PC-9 (cell line): ENCODE measurements at regions not wholly inside any gene's neighbourhood (a gene's known extent, or its start where the extent isn't known, plus 50 kb on each side); places are given as distances from the start of the nearest gene placed in this dataset.

Experiments used
- BruUV-seq: library from RNA; stranded (reverse); fragments of 400-500 nt; replicated peaks from 2 replicates; lab custom pipeline; 2021; lab: Mats Ljungman, UMichigan
- CTCF ChIA-PET: fragments of 300-600 bp; sonication (Branson Sonifier 250); formaldehyde crosslinking; loops from one replicate; lab custom pipeline; 2022; ENCODE audit warnings: antibody characterized with exemption; lab: Charles Lee
- POLR2A ChIA-PET: fragments of 300-600 bp; sonication (Branson Sonifier 250); formaldehyde crosslinking; loops from one replicate; lab custom pipeline; 2022; ENCODE audit warnings: antibody characterized with exemption; ENCODE audit not compliant: unreplicated experiment; lab: Charles Lee
- DNase-seq, 2 experiments: peaks; one replicate each; pipeline versions ENCODE4 v3.0.0 to v3.0.0-alpha.2; 2015 to 2022; ENCODE audit warnings: mixed read lengths in 1 of 2
- H2AFZ ChIP-seq: fragments of 200-600 bp; sonication (generic); 2 replicates; pipeline ENCODE4 v1.8.1; 2017; ENCODE audit warnings: antibody characterized with exemption
- H3F3A ChIP-seq: fragments of 200-600 bp; sonication (generic); 2 replicates; pipeline ENCODE4 v1.8.1; 2017; ENCODE audit warnings: antibody characterized with exemption, mild to moderate bottlenecking, low read depth; ENCODE audit not compliant: insufficient read depth
- H3K27ac ChIP-seq: fragments of 200-600 bp; sonication (generic); 2 replicates; pipeline ENCODE4 v1.6.1; 2016; ENCODE audit warnings: mixed run types
- H3K27me3 ChIP-seq: fragments of 200-600 bp; sonication (generic); 2 replicates; pipeline ENCODE4 v1.6.1; 2016; ENCODE audit warnings: low read depth, mixed run types; ENCODE audit not compliant: insufficient read depth
- H3K36me3 ChIP-seq: fragments of 200-600 bp; sonication (generic); 2 replicates; pipeline ENCODE4 v1.6.1; 2016; ENCODE audit warnings: low read depth, mixed run types
- H3K4me1 ChIP-seq: fragments of 200-600 bp; sonication (generic); replicated peaks from 2 replicates; pipeline ENCODE4 v1.6.1; 2016; ENCODE audit warnings: mixed run types; ENCODE audit not compliant: insufficient read depth
- H3K4me2 ChIP-seq: fragments of 200-600 bp; sonication (generic); 2 replicates; pipeline ENCODE4 v1.6.1; 2017; ENCODE audit warnings: mixed run types
- H3K4me3 ChIP-seq: fragments of 200-600 bp; sonication (generic); 2 replicates; pipeline ENCODE4 v1.6.1; 2016; ENCODE audit warnings: mixed run types
- H3K79me2 ChIP-seq: fragments of 200-600 bp; sonication (generic); 2 replicates; pipeline ENCODE4 v1.6.1; 2017; ENCODE audit warnings: low read depth, mixed run types
- H3K9me2 ChIP-seq: fragments of 200-600 bp; sonication (generic); 2 replicates; pipeline ENCODE4 v1.8.1; 2017; ENCODE audit warnings: mild to moderate bottlenecking; ENCODE audit not compliant: insufficient read depth
- H3K9me3 ChIP-seq: fragments of 200-600 bp; sonication (generic); 2 replicates; pipeline ENCODE4 v1.8.1; 2016; ENCODE audit warnings: low read depth; ENCODE audit not compliant: insufficient read depth
- H4K20me1 ChIP-seq: fragments of 200-600 bp; sonication (generic); 2 replicates; pipeline ENCODE4 v1.8.1; 2017; ENCODE audit not compliant: insufficient read depth
- EZH2 ChIP-seq: fragments of 200-600 bp; sonication (generic); IDR thresholded peaks from 2 replicates; pipeline ENCODE4 v1.8.0; 2017; ENCODE audit warnings: antibody characterized with exemption, low read depth
- intact Hi-C: fragments of 100-400 bp; cut with micrococcal nuclease; formaldehyde crosslinking; loops from one replicate; pipeline ENCODE4 v1.10.0; 2022; ENCODE audit not compliant: unreplicated experiment
- TF ChIP-seq, protein P1 (sequence below): fragments of 200-600 bp; sonication (generic); conservative IDR thresholded peaks from 2 replicates; pipeline ENCODE4 v1.6.1; 2017; ENCODE audit warnings: mixed run types, antibody characterized with exemption, mild to moderate bottlenecking, moderate library complexity

DNA sequence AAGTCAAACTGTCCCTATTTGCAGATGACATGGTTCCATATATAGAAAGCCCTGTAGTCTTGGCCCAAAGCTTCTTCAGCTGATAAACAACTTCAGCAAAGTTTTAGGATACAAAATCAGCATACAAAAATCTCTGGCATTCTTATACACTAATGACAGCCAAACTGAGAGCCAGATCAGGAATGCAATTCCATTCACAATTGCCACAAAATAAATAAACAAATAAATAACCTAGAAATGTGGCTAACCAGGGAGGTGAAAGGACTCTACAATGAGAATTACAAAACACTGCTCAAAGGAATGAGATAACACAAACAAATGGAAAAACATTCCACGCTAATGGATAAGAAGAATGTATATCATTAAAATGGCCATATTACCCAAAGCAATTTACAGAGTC lies 52.9 kb upstream of the CXCL8 start:
- TF ChIP-seq EZH2, result no peak
- TF ChIP-seq, protein P1, sequence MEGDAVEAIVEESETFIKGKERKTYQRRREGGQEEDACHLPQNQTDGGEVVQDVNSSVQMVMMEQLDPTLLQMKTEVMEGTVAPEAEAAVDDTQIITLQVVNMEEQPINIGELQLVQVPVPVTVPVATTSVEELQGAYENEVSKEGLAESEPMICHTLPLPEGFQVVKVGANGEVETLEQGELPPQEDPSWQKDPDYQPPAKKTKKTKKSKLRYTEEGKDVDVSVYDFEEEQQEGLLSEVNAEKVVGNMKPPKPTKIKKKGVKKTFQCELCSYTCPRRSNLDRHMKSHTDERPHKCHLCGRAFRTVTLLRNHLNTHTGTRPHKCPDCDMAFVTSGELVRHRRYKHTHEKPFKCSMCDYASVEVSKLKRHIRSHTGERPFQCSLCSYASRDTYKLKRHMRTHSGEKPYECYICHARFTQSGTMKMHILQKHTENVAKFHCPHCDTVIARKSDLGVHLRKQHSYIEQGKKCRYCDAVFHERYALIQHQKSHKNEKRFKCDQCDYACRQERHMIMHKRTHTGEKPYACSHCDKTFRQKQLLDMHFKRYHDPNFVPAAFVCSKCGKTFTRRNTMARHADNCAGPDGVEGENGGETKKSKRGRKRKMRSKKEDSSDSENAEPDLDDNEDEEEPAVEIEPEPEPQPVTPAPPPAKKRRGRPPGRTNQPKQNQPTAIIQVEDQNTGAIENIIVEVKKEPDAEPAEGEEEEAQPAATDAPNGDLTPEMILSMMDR, result no peak
- BruUV-seq, result no TSS peak
- intact Hi-C loops, result no loop called here
- Histone ChIP-seq H3K4me3 (no peak overlapping the region), H4K20me1 (no peaks in the 10 kb centered on the region), H3K27me3 (no peaks in the 10 kb centered on the region), H3K9me2 (no peaks in the 10 kb centered on the region), H3K79me2 (no peaks in the 10 kb centered on the region), H3K4me2 (no peak overlapping the region), H3K36me3 (no peaks in the 10 kb centered on the region), H3K27ac (no peak overlapping the region), H2AFZ (no peak overlapping the region), H3K4me1 (no peaks in the 10 kb centered on the region; the same call in 1 of the 2 replicates), H3F3A (no peaks in the 10 kb centered on the region), H3K9me3 (no peaks in the 10 kb centered on the region)
- CTCF ChIA-PET, result interaction anchor here (0.9 kb wide), 1 partner anchor 191 kb away, joined by 13 read pairs; no protein-coding TSS in a partner anchor
- no peak for DNase-seq
- POLR2A ChIA-PET, result no interaction called here

DNA sequence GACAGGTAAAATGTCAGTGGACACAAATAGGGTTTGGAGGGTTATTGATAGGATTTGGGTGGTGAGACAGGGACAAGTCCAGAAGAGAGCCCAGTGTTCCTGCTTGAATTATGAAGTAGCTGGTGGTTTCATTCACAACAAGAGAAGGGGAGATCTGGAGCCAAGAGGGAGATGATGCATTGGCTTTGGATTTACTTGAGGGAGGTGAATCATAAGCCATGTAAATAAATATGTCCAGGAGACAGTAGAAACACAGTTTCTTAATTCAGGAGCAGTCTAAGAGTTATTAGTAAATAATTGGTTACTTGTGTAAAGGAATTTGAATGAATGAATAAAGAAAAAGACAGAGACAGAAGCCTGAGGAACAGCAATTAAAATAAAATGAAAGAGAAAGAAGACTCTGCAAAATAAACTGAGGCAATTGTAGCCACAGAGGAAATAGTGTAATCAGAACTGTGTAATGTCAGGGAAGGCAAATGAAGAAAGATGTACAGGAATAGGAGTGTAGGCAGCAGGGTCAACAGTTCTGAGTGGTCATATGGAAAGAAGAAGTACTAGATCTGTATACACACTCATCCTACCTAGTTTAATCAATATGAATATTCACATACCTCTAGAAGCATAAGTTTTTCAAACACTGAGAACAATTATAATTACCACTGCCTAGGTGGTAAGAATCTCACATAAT lies 50.2 kb upstream of the CXCL8 start:
- POLR2A ChIA-PET, result no interaction called here
- Histone ChIP-seq H3K4me1 (no peaks in the 10 kb centered on the region; the same call in 1 of the 2 replicates), H3K27ac (no peak overlapping the region), H3K9me3 (no peaks in the 10 kb centered on the region), H4K20me1 (no peaks in the 10 kb centered on the region), H2AFZ (no peak overlapping the region), H3K4me2 (no peak overlapping the region), H3K36me3 (no peaks in the 10 kb centered on the region), H3K9me2 (no peaks in the 10 kb centered on the region), H3F3A (no peaks in the 10 kb centered on the region), H3K4me3 (no peak overlapping the region), H3K27me3 (no peaks in the 10 kb centered on the region), H3K79me2 (no peaks in the 10 kb centered on the region)
- TF ChIP-seq, protein P1, result no peak
- no peak for TF ChIP-seq EZH2
- CTCF ChIA-PET, result no interaction called here
- DNase-seq, result no peak
- intact Hi-C loops, result no loop called here
- no TSS peak for BruUV-seq
